ENCODE measurements at regions not wholly inside any gene's neighbourhood (a gene's known extent, or its start where the extent isn't known, plus 50 kb on each side); places are given as distances from the start of the nearest gene placed in this dataset.

DNA sequence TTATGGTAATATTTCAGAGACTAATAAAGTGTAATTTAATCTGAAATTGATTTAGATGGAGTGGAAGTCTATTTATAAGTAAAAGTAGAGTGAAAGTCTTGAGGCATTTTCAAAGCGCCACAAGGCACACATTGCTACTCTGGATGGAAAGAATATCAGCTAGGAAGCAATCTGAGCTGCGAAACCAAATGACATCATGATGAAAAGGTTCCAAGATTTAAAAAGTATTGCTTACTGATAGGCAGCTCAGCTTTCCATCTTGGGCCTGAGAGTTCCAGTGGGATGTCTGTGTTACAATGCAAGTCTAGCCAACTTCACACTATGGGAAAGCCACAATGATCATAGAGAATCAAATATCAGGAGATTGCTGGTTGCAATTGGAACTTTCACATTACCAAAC is 126.9 kb upstream of the VGLL2 start:
- no peak overlapping the region for H3K27ac Mint-ChIP-seq
- DNase-seq, result no peak
- Histone ChIP-seq H3T11ph (ENCODE audit: low read length) (no peak overlapping the region), H4K5ac (ENCODE audit: insufficient read length, low read depth, low read length) (no peak overlapping the region), H2BK20ac (ENCODE audit: low read depth, low read length, poor library complexity, severe bottlenecking) (no peak overlapping the region), H2BK120ac (ENCODE audit: low read depth, low read length, poor library complexity, severe bottlenecking) (no peak overlapping the region), H3K23ac (ENCODE audit: insufficient read length, low read depth, low read length) (no peak overlapping the region), H3K18ac (ENCODE audit: insufficient read length, low read depth, low read length) (no peak overlapping the region), H3K9me3 (ENCODE audit: control insufficient read depth, low read depth, low read length) (no peaks in the 10 kb centered on the region), H3K27me3 (ENCODE audit: insufficient read depth, low read length) (no peaks in the 10 kb centered on the region), H3K4me2 (ENCODE audit: insufficient read depth, insufficient read length, low read length) (no peak overlapping the region), H2AFZ (ENCODE audit: low read length) (no peak overlapping the region), H3K79me2 (ENCODE audit: insufficient read depth, low read length) (no peaks in the 10 kb centered on the region), H2BK5ac (ENCODE audit: insufficient read length, low read length) (no peak overlapping the region), H2BK12ac (ENCODE audit: insufficient read length, low read depth, low read length) (no peak overlapping the region), H3K14ac (ENCODE audit: insufficient read depth, low read length) (no peak overlapping the region), H4K91ac (ENCODE audit: insufficient read length, low read depth, low read length) (no peak overlapping the region), H2AK5ac (ENCODE audit: insufficient read length, low read length) (no peak overlapping the region), H3K79me1 (ENCODE audit: insufficient read depth, low read depth, low read length, poor library complexity, severe bottlenecking) (no peaks in the 10 kb centered on the region), H3K9ac (ENCODE audit: extremely low read depth, insufficient read length, low read length) (no peak overlapping the region), H3K27ac (ENCODE audit: insufficient read length, low read depth, low read length) (no peak overlapping the region), H4K8ac (replicated peaks; ENCODE audit: insufficient read length, low read depth, low read length) (no peak overlapping the region), H3K56ac (ENCODE audit: insufficient read length, low read depth, low read length) (no peak overlapping the region), H3K4me1 (ENCODE audit: insufficient read depth, low read length) (0 out of 2 replicates have a peak, but pooled peaks cover 6% of the 10 kb centered on the region), H3K4ac (ENCODE audit: low read depth, low read length) (no peak overlapping the region), H2BK15ac (ENCODE audit: low read depth, low read length) (no peak overlapping the region), H4K20me1 (ENCODE audit: control insufficient read depth, insufficient read depth, insufficient read length) (no peaks in the 10 kb centered on the region), H3K23me2 (ENCODE audit: insufficient read length, low read depth, low read length, poor library complexity, severe bottlenecking) (no peaks in the 10 kb centered on the region)
- H3K9me3 Mint-ChIP-seq, result no peaks in the 10 kb centered on the region
- H3K36me3 Mint-ChIP-seq (ENCODE audit: insufficient read depth in 1 of 3, low read depth in 3 of 3), result no peaks in the 10 kb centered on the region
- no peak overlapping the region for H3K4me3 Mint-ChIP-seq
- TF ChIP-seq, protein P1, sequence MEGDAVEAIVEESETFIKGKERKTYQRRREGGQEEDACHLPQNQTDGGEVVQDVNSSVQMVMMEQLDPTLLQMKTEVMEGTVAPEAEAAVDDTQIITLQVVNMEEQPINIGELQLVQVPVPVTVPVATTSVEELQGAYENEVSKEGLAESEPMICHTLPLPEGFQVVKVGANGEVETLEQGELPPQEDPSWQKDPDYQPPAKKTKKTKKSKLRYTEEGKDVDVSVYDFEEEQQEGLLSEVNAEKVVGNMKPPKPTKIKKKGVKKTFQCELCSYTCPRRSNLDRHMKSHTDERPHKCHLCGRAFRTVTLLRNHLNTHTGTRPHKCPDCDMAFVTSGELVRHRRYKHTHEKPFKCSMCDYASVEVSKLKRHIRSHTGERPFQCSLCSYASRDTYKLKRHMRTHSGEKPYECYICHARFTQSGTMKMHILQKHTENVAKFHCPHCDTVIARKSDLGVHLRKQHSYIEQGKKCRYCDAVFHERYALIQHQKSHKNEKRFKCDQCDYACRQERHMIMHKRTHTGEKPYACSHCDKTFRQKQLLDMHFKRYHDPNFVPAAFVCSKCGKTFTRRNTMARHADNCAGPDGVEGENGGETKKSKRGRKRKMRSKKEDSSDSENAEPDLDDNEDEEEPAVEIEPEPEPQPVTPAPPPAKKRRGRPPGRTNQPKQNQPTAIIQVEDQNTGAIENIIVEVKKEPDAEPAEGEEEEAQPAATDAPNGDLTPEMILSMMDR (conservative IDR thresholded peaks at IDR 0.05), result no peak
- H3K27me3 Mint-ChIP-seq (ENCODE audit: low read depth), result no peaks in the 10 kb centered on the region
- H3K4me1 Mint-ChIP-seq, result peaks cover 13 to 15% of the 10 kb centered on the region in 2 experiments
- WGBS (ENCODE audit: extremely low coverage, insufficient read length, low lambda C conversion rate), result no CpG with 5 or more reads among the region's 2 CpGs
